IMR-90 (cell line): ENCODE measurements at regions not wholly inside any gene's neighbourhood (a gene's known extent, or its start where the extent isn't known, plus 50 kb on each side); places are given as distances from the start of the nearest gene placed in this dataset.

Experiments
- BHLHE40 ChIP-seq: fragments of 150-350 bp; IDR thresholded peaks from 2 replicates; pipeline ENCODE4 v1.6.1; 2016; ENCODE audit warnings: mild to moderate bottlenecking, low read depth, low read length
- CTCF ChIP-seq: conservative IDR thresholded peaks from 2 replicates; pipeline ENCODE4 v1.5.1; 2012; ENCODE audit warnings: mild to moderate bottlenecking, low read depth, low read length, improper control_type of control experiment
- ELK1 ChIP-seq: fragments of 150-350 bp; IDR thresholded peaks from 2 replicates; pipeline ENCODE4 v1.6.1; 2016; ENCODE audit warnings: low read depth, mild to moderate bottlenecking, low read length, moderate library complexity, borderline replicate concordance
- FOS ChIP-seq: fragments of 150-350 bp; IDR thresholded peaks from 2 replicates; pipeline ENCODE4 v1.6.1; 2016; ENCODE audit warnings: low read depth, low read length
- MAFK ChIP-seq: IDR thresholded peaks from 2 replicates; pipeline ENCODE4 v1.6.1; 2012; ENCODE audit warnings: low read depth, low read length, improper control_type of control experiment
- MAZ ChIP-seq: IDR thresholded peaks from 2 replicates; pipeline ENCODE4 v1.6.1; 2012; ENCODE audit warnings: low read depth, mild to moderate bottlenecking, low read length, improper control_type of control experiment, moderate library complexity, borderline replicate concordance
- POLR2A ChIP-seq: IDR thresholded peaks from 2 replicates; pipeline ENCODE4 v1.6.1; 2012; ENCODE audit warnings: mild to moderate bottlenecking, low read depth, low read length
- RAD21 ChIP-seq: IDR thresholded peaks from 2 replicates; pipeline ENCODE4 v1.6.1; 2012; ENCODE audit warnings: low read length, improper control_type of control experiment
- RCOR1 ChIP-seq: IDR thresholded peaks from 2 replicates; pipeline ENCODE4 v1.6.1; 2012; ENCODE audit warnings: mild to moderate bottlenecking, low read length, improper control_type of control experiment; ENCODE audit not compliant: insufficient replicate concordance
- RFX5 ChIP-seq: IDR thresholded peaks from 2 replicates; pipeline ENCODE4 v1.8.0; 2012; ENCODE audit warnings: low read depth, mild to moderate bottlenecking, low read length, moderate library complexity
- SMC3 ChIP-seq: fragments of 150-350 bp; IDR thresholded peaks from 2 replicates; pipeline ENCODE4 v1.6.1; 2016; ENCODE audit warnings: low read depth, mild to moderate bottlenecking, antibody characterized with exemption, low read length, moderate library complexity
- TF ChIP-seq, protein P1 (sequence below): fragments of 150-350 bp; IDR thresholded peaks from 2 replicates; pipeline ENCODE4 v1.6.1; 2017; ENCODE audit warnings: mild to moderate bottlenecking, antibody characterized with exemption, low read length, low read depth

GRCh38 chr10:6353526-6353925 lies 150.8 kb downstream of the PFKFB3 start:
- TF ChIP-seq RFX5 (no peak), RAD21 (no peak), CTCF (no peak), POLR2A (no peak), ELK1 (no peak), RCOR1 (no peak), BHLHE40 (no peak), SMC3 (no peak), MAFK (no peak), FOS (no peak), MAZ (no peak)
- TF ChIP-seq, protein P1, sequence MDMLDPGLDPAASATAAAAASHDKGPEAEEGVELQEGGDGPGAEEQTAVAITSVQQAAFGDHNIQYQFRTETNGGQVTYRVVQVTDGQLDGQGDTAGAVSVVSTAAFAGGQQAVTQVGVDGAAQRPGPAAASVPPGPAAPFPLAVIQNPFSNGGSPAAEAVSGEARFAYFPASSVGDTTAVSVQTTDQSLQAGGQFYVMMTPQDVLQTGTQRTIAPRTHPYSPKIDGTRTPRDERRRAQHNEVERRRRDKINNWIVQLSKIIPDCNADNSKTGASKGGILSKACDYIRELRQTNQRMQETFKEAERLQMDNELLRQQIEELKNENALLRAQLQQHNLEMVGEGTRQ = no peak
